ENCODE measurements at regions not wholly inside any gene's neighbourhood (a gene's known extent, or its start where the extent isn't known, plus 50 kb on each side); places are given as distances from the start of the nearest gene placed in this dataset.

GRCh38 chr14:100434033-100434601 lies 111.0 kb downstream of the SLC25A47 start:
- H4K5ac ChIP-seq (ENCODE audit: insufficient read length, low read depth, low read length), result no peak overlapping the region
- no peak overlapping the region for H3K27ac ChIP-seq (ENCODE audit: low read depth, low read length)
- H4K91ac ChIP-seq (replicated peaks; ENCODE audit: insufficient read length, low read length), result no peak overlapping the region
- no peak overlapping the region for H3K4ac ChIP-seq (replicated peaks; ENCODE audit: insufficient read length, low read depth, low read length)
- H3K9me3 ChIP-seq (ENCODE audit: insufficient read depth in 2 of 2, low read depth in 1 of 2, low read length in 1 of 2), result no peaks in the 10 kb centered on the region
- H3K79me1 ChIP-seq (ENCODE audit: low read depth, low read length), result no peaks in the 10 kb centered on the region; the same call in 1 of the 2 replicates
- POLR2A ChIA-PET (ENCODE audit: partially characterized antibody), result interaction anchor here (1.5 kb wide), 1 partner anchor 8 kb away, joined by 4 read pairs; no protein-coding TSS in a partner anchor
- no peak overlapping the region for H3K4me3 ChIP-seq (ENCODE audit: extremely low read depth in 1 of 4, insufficient read depth in 2 of 4, low read depth in 3 of 4, low read length in 4 of 4)
- H3K23me2 ChIP-seq (ENCODE audit: low read depth, low read length), result no peaks in the 10 kb centered on the region
- no peaks in the 10 kb centered on the region for H3K4me1 ChIP-seq (replicated peaks in 1 of 4; ENCODE audit: control insufficient read depth in 3 of 4, insufficient read depth in 4 of 4, low read length in 3 of 4)
- H3K27me3 ChIP-seq (replicated peaks in 1 of 4; ENCODE audit: control insufficient read depth in 3 of 4, extremely low read depth in 1 of 4, insufficient read depth in 3 of 4, low read length in 3 of 4), result no peaks in the 10 kb centered on the region
- no peak overlapping the region for H2BK5ac ChIP-seq (ENCODE audit: low read depth, low read length)
- H3K18ac ChIP-seq (ENCODE audit: extremely low read depth, low read length), result no peak overlapping the region
- 90% methylated on average over 3 of the region's 3 CpGs; no CpG with 5 or more reads in 1 of the 2 experiments for WGBS, 2 experiments (ENCODE audit: extremely low coverage in 1 of 2, insufficient coverage in 1 of 2, insufficient read length in 1 of 2, insufficient replicate concordance in 2 of 2, low coverage in 1 of 2, low lambda C conversion rate in 2 of 2, missing lambda C conversion rate in 1 of 2)
- no peaks in the 10 kb centered on the region for H3K36me3 ChIP-seq (ENCODE audit: control insufficient read depth in 2 of 4, insufficient read depth in 4 of 4, low read length in 3 of 4)
- no peak overlapping the region for H2BK12ac ChIP-seq (ENCODE audit: low read depth, low read length)
- no peak overlapping the region for H3K14ac ChIP-seq (ENCODE audit: insufficient read length)
- no peak overlapping the region for H3K4me2 ChIP-seq (ENCODE audit: insufficient read depth in 1 of 2, low read depth in 2 of 2, low read length in 2 of 2)
- H4K20me1 ChIP-seq (replicated peaks in 1 of 2; ENCODE audit: control insufficient read depth in 1 of 2, insufficient read depth in 2 of 2, low read length in 2 of 2), result no peaks in the 10 kb centered on the region
- no peak overlapping the region for H2AK5ac ChIP-seq (ENCODE audit: low read depth, low read length)
- no peak for FAIRE-seq
- no peak overlapping the region for H4K8ac ChIP-seq (ENCODE audit: extremely low read depth, insufficient read depth, low read length)
- H3K9ac ChIP-seq (replicated peaks in 1 of 4; ENCODE audit: extremely low read depth in 1 of 4, low read depth in 3 of 4, low read length in 3 of 4), result no peak overlapping the region
- no peak overlapping the region for H2BK120ac ChIP-seq (replicated peaks; ENCODE audit: low read depth, low read length)
- H3K56ac ChIP-seq (replicated peaks; ENCODE audit: insufficient read length, low read depth, low read length), result no peak overlapping the region
- no peak overlapping the region for H2BK15ac ChIP-seq (ENCODE audit: low read length)
- H2AFZ ChIP-seq (ENCODE audit: low read length), result no peak overlapping the region
- H3K79me2 ChIP-seq (ENCODE audit: control insufficient read depth in 1 of 2, insufficient read depth in 2 of 2, low read length in 2 of 2), result no peaks in the 10 kb centered on the region
- CTCF ChIA-PET (ENCODE audit: partially characterized antibody), result interaction anchor here (1.2 to 8.2 kb wide), 7 partner anchors 8 to 219 kb away, joined by 4 to 50 read pairs (median 5); no protein-coding TSS in a partner anchor
- DNase-seq (ENCODE audit: low read depth in 1 of 2, low spot score in 2 of 2), result no peak
- H3K23ac ChIP-seq (ENCODE audit: insufficient read length), result no peak overlapping the region
- H2BK20ac ChIP-seq (ENCODE audit: low read length), result no peak overlapping the region
- no peak for TF ChIP-seq TCF12 (IDR thresholded peaks at IDR 0.05; ENCODE audit: low read depth, low read length)
- TF ChIP-seq KDM4A (IDR thresholded peaks at IDR 0.05; ENCODE audit: low read depth, low read length, severe bottlenecking), result no peak

Measured in H1 (cell line).